Adrenal gland (tissue), 5 donors: ENCODE measurements at regions not wholly inside any gene's neighbourhood (a gene's known extent, or its start where the extent isn't known, plus 50 kb on each side); places are given as distances from the start of the nearest gene placed in this dataset.
"Not testable (repeated sequence)": the region's sequence is repeated elsewhere in the genome, so short reads cannot be mapped to it uniquely, and the experiment has no call there.

Experiments
- CTCF ChIP-seq, 6 experiments: fragments of 450-650 bp in 4 of 6; fragments of 200-600 bp in 2 of 6; sonication (generic) in 1 of 6; IDR thresholded peaks; 1 replicate in 5 of 6; 2 replicates in 1 of 6; pipeline versions ENCODE4 v1.5.1 to v1.8.0; 2016 to 2021; ENCODE audit warnings: antibody characterized with exemption in 6 of 6, mild to moderate bottlenecking in 2 of 6, moderate library complexity in 1 of 6
- POLR2A ChIP-seq, 2 donors: fragments of 450-650 bp; IDR thresholded peaks; one replicate each; pipeline ENCODE4 v1.6.1; 2017; ENCODE audit warnings: antibody characterized with exemption in 2 of 2, mild to moderate bottlenecking in 2 of 2, moderate library complexity in 1 of 2
- donor health status: DM: no; HTN: no; CAD: no.

- TF ChIP-seq CTCF, POLR2A (IDR thresholded peaks at IDR 0.05): not testable (repeated sequence)
Observed at GRCh38 chr16:33974557-33974956, 515.1 kb downstream of the TP53TG3F start.
